ENCODE measurements at regions not wholly inside any gene's neighbourhood (a gene's known extent, or its start where the extent isn't known, plus 50 kb on each side); places are given as distances from the start of the nearest gene placed in this dataset.

GRCh38 chr12:13913371-13913770 lies 68.0 kb downstream of the GRIN2B start:
- ChIA-PET CTCF (no interaction called here), RAD21 (ENCODE audit: unreplicated experiment) (no interaction called here), SMC1A (ENCODE audit: uncharacterized antibody, unreplicated experiment) (interaction anchor here (0.9 kb wide), 1 partner anchor 8 kb away, joined by 5 read pairs; no protein-coding TSS in a partner anchor), POLR2A (no interaction called here)
- in situ Hi-C loops (cut with MboI): no loop called here
- no peak for DNase-seq (ENCODE audit: low read depth, low spot score)
- H3K79me2 ChIP-seq (ENCODE audit: control insufficient read depth, insufficient read depth, low read length): no peaks in the 10 kb centered on the region
- intact Hi-C loops (cut with micrococcal nuclease; ENCODE audit: unreplicated experiment): no loop called here
- no peak for FAIRE-seq
- no peaks in the 10 kb centered on the region for H3K36me3 ChIP-seq (ENCODE audit: control insufficient read depth in 2 of 2, insufficient read depth in 2 of 2, low read length in 1 of 2)
- no peak for ATAC-seq
- no peak overlapping the region for H3K4me2 ChIP-seq (ENCODE audit: control insufficient read depth, insufficient read depth)
- no peaks in the 10 kb centered on the region for H4K20me1 ChIP-seq (ENCODE audit: control insufficient read depth, insufficient read depth)
- H3K4me3 ChIP-seq: no peak overlapping the region
- 0% methylated on average over 2 of the region's 2 CpGs for whole genome bisulfite sequencing (ENCODE audit: insufficient coverage, insufficient replicate concordance, low lambda C conversion rate, missing lambda C conversion rate)
- no peak overlapping the region for H3K9ac ChIP-seq (ENCODE audit: control insufficient read depth, insufficient read depth, low read length)
- no peaks in the 10 kb centered on the region for H3K9me3 ChIP-seq (replicated peaks; ENCODE audit: control insufficient read depth, insufficient read depth, low read length)
- H3K27me3 ChIP-seq (replicated peaks in 1 of 2; ENCODE audit: control insufficient read depth in 2 of 2, insufficient read depth in 2 of 2, low read length in 1 of 2): no peaks in the 10 kb centered on the region
- TF ChIP-seq ZBTB33 (IDR thresholded peaks at IDR 0.05) (no peak), HDAC6 (IDR thresholded peaks at IDR 0.05; ENCODE audit: unreplicated experiment) (no peak)
- no peak overlapping the region for H2AFZ ChIP-seq (ENCODE audit: control insufficient read depth, low read depth, low read length)
- H3K27ac ChIP-seq (ENCODE audit: control insufficient read depth, insufficient read depth): no peak overlapping the region
- no TSS peak for BruUV-seq (replicated peaks)
- H3K4me1 ChIP-seq (ENCODE audit: control insufficient read depth, insufficient read depth, low read length): no peaks in the 10 kb centered on the region; the same call in 1 of the 2 replicates

DNA sequence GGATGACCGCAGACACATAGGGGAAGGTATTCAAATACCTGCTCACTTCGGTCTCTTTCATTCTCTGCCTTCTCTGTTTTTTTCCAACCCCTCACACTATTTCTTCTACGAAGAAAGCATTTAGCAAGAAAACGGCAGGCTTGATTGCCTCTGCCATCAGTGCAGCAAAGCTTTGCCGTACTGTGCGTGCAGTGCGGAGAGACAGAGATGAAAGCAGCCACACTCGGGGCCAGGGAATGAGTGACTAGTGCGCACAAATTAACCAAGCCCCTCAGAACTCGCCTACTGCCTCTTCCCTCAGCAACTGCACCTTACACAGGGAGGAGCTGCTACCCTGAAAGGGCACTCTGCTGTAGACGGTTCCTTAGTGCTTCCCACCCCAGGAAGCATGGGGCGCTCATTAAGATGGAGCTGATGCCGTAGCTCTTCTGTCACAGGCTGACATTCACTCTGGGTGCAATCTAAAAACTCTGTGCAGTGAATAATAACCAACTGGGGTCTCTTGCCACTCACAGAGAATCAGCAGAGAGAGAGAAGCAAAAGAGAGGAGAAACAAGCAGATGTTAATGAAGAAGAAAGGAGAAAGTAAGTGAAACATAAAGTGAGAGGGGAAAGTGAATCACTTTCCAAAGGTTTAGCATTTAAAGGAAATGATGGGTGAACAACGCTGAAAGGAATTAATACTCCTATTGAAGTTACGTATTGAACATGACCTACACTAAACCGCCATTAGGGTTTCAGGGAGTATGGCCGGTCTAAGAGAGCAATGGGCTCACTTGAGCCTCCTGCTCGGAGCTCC lies 69.4 kb downstream of the GRIN2B start:
- in situ Hi-C loops (cut with MboI): no loop called here
- SMC1A ChIA-PET (ENCODE audit: uncharacterized antibody, unreplicated experiment): no interaction called here
- no peak overlapping the region for H2AFZ ChIP-seq (ENCODE audit: control insufficient read depth, low read depth, low read length)
- POLR2A ChIA-PET: no interaction called here
- ATAC-seq (no peak), FAIRE-seq (no peak), DNase-seq (ENCODE audit: low read depth, low spot score) (no peak)
- H4K20me1 ChIP-seq (ENCODE audit: control insufficient read depth, insufficient read depth): no peaks in the 10 kb centered on the region
- H3K4me2 ChIP-seq (ENCODE audit: control insufficient read depth, insufficient read depth): no peak overlapping the region
- WGBS (ENCODE audit: insufficient coverage, insufficient replicate concordance, low lambda C conversion rate, missing lambda C conversion rate): 58% methylated on average over 18 of the region's 18 CpGs
- TF ChIP-seq MYC (IDR thresholded peaks at IDR 0.05; ENCODE audit: insufficient read depth, insufficient read length, insufficient replicate concordance, low read length, severe bottlenecking) (no peak), JUND (IDR thresholded peaks at IDR 0.05; ENCODE audit: low read depth, low read length) (no peak)
- no peak overlapping the region for H3K27ac ChIP-seq (ENCODE audit: control insufficient read depth, insufficient read depth)
- RAD21 ChIA-PET (ENCODE audit: unreplicated experiment): no interaction called here
- intact Hi-C loops (cut with micrococcal nuclease; ENCODE audit: unreplicated experiment): no loop called here
- no TSS peak for BruUV-seq (replicated peaks)
- H3K36me3 ChIP-seq (ENCODE audit: control insufficient read depth in 2 of 2, insufficient read depth in 2 of 2, low read length in 1 of 2): no peaks in the 10 kb centered on the region
- H3K4me1 ChIP-seq (ENCODE audit: control insufficient read depth, insufficient read depth, low read length): no peaks in the 10 kb centered on the region
- no peaks in the 10 kb centered on the region for H3K9me3 ChIP-seq (replicated peaks; ENCODE audit: control insufficient read depth, insufficient read depth, low read length)
- no peak overlapping the region for H3K4me3 ChIP-seq
- no peaks in the 10 kb centered on the region for H3K27me3 ChIP-seq (replicated peaks in 1 of 2; ENCODE audit: control insufficient read depth in 2 of 2, insufficient read depth in 2 of 2, low read length in 1 of 2)
- H3K79me2 ChIP-seq (ENCODE audit: control insufficient read depth, insufficient read depth, low read length): no peaks in the 10 kb centered on the region
- CTCF ChIA-PET: interaction anchor here (0.6 kb wide), 1 partner anchor 670 kb away, joined by 3 read pairs; no protein-coding TSS in a partner anchor
- H3K9ac ChIP-seq (ENCODE audit: control insufficient read depth, insufficient read depth, low read length): no peak overlapping the region

Measured in GM12878 (cell line).